ENCODE measurements at regions not wholly inside any gene's neighbourhood (a gene's known extent, or its start where the extent isn't known, plus 50 kb on each side); places are given as distances from the start of the nearest gene placed in this dataset.
"Not testable (repeated sequence)": the region's sequence is repeated elsewhere in the genome, so short reads cannot be mapped to it uniquely, and the experiment has no call there.

GRCh38 chr10:33777223-33777622 lies 442.8 kb upstream of the NRP1 start:
- H3K4me3 ChIP-seq (ENCODE audit: low read depth, low read length): no peak overlapping the region
- in situ Hi-C loops (cut with HindIII; ENCODE audit: low sequenced_read_pairs): no loop called here
- no peak for TF ChIP-seq CTCF (IDR thresholded peaks at IDR 0.05; ENCODE audit: low read depth, low read length, missing control alignments)
- no peak for DNase-seq (ENCODE audit: low read depth)

GRCh38 chr10:33776419-33777070 lies 442.1 kb upstream of the NRP1 start:
- no peak for TF ChIP-seq CTCF (IDR thresholded peaks at IDR 0.05; ENCODE audit: low read depth, low read length, missing control alignments)
- in situ Hi-C loops (cut with HindIII; ENCODE audit: low sequenced_read_pairs): no loop called here
- no peak for DNase-seq (ENCODE audit: low read depth)
- no peak overlapping the region for H3K4me3 ChIP-seq (ENCODE audit: low read depth, low read length)

- no peak for TF ChIP-seq CTCF (IDR thresholded peaks at IDR 0.05; ENCODE audit: low read depth, low read length, missing control alignments)
- no peak for DNase-seq (ENCODE audit: low read depth)
- H3K4me3 ChIP-seq (ENCODE audit: low read depth, low read length): no peak overlapping the region
- in situ Hi-C loops (cut with HindIII; ENCODE audit: low sequenced_read_pairs): no loop called here
Observed at GRCh38 chr10:33774857-33775256, 440.4 kb upstream of the NRP1 start.

- TF ChIP-seq CTCF (IDR thresholded peaks at IDR 0.05; ENCODE audit: low read depth, low read length, missing control alignments): no peak
- no peak for DNase-seq (ENCODE audit: low read depth)
- H3K4me3 ChIP-seq (ENCODE audit: low read depth, low read length): no peak overlapping the region
- in situ Hi-C loops (cut with HindIII; ENCODE audit: low sequenced_read_pairs): no loop called here
Observed at GRCh38 chr10:33773886-33774480, 439.5 kb upstream of the NRP1 start.

GRCh38 chr10:33773253-33773573 lies 438.7 kb upstream of the NRP1 start:
- TF ChIP-seq CTCF (IDR thresholded peaks at IDR 0.05; ENCODE audit: low read depth, low read length, missing control alignments): no peak
- in situ Hi-C loops (cut with HindIII; ENCODE audit: low sequenced_read_pairs): no loop called here
- no peak for DNase-seq (ENCODE audit: low read depth)
- no peak overlapping the region for H3K4me3 ChIP-seq (ENCODE audit: low read depth, low read length)

GRCh38 chr10:33772370-33773252 lies 438.1 kb upstream of the NRP1 start:
- H3K4me3 ChIP-seq (ENCODE audit: low read depth, low read length): no peak overlapping the region
- no peak for TF ChIP-seq CTCF (IDR thresholded peaks at IDR 0.05; ENCODE audit: low read depth, low read length, missing control alignments)
- no peak for DNase-seq (ENCODE audit: low read depth)
- in situ Hi-C loops (cut with HindIII; ENCODE audit: low sequenced_read_pairs): no loop called here

GRCh38 chr10:33771856-33772255 lies 437.4 kb upstream of the NRP1 start:
- DNase-seq (ENCODE audit: low read depth); H3K4me3 ChIP-seq (ENCODE audit: low read depth, low read length); in situ Hi-C loops (cut with HindIII; ENCODE audit: low sequenced_read_pairs): not testable (repeated sequence)

Data from astrocyte of the cerebellum (primary cell).